Right lobe of liver (tissue), 4 donors: ENCODE measurements at regions not wholly inside any gene's neighbourhood (a gene's known extent, or its start where the extent isn't known, plus 50 kb on each side); places are given as distances from the start of the nearest gene placed in this dataset.

Source experiments
- POLR2A ChIP-seq: fragments of 450-650 bp; IDR thresholded peaks from one replicate; pipeline ENCODE4 v1.6.1; 2017; ENCODE audit warnings: antibody characterized with exemption, mild to moderate bottlenecking
- TF ChIP-seq, protein P1 (sequence below), 4 donors: fragments of 200-600 bp in 3 of 4; fragments of 450-650 bp in 1 of 4; IDR thresholded peaks; one replicate each; pipeline versions ENCODE4 v1.5.1 to v1.8.0; 2016 to 2022; ENCODE audit warnings: antibody characterized with exemption in 4 of 4, mild to moderate bottlenecking in 2 of 4
- donor health status: DM: no; HTN: no; CAD: no.
- donor health status: DM: no; HTN: no; CAD: no.
- donor health status: DM: no; HTN: yes; CAD: no.

DNA sequence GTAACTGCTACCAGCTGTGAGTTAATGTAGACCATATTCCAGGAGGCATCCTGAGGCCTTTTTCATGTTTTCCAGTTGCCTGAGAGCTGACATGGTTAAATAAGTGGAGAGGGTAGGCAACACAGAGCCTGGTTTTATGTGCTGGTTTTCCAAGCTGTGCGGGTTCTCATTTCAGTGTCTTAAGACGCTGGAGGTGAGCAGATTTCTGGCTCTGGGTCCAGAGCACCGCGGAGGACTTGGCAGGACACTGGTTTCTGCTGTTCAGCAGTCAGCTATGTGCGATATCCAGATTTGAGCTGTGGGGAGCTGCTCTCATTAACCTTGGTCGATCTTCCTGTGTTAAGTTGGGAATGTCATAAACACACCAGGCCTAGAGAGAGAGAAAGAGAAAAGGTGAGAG, 680.8 kb downstream of the BCL11B start:
- TF ChIP-seq POLR2A, result no peak
- TF ChIP-seq, protein P1, sequence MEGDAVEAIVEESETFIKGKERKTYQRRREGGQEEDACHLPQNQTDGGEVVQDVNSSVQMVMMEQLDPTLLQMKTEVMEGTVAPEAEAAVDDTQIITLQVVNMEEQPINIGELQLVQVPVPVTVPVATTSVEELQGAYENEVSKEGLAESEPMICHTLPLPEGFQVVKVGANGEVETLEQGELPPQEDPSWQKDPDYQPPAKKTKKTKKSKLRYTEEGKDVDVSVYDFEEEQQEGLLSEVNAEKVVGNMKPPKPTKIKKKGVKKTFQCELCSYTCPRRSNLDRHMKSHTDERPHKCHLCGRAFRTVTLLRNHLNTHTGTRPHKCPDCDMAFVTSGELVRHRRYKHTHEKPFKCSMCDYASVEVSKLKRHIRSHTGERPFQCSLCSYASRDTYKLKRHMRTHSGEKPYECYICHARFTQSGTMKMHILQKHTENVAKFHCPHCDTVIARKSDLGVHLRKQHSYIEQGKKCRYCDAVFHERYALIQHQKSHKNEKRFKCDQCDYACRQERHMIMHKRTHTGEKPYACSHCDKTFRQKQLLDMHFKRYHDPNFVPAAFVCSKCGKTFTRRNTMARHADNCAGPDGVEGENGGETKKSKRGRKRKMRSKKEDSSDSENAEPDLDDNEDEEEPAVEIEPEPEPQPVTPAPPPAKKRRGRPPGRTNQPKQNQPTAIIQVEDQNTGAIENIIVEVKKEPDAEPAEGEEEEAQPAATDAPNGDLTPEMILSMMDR (IDR thresholded peaks at IDR 0.05), result no peak
